ENCODE measurements at regions not wholly inside any gene's neighbourhood (a gene's known extent, or its start where the extent isn't known, plus 50 kb on each side); places are given as distances from the start of the nearest gene placed in this dataset.

DNA sequence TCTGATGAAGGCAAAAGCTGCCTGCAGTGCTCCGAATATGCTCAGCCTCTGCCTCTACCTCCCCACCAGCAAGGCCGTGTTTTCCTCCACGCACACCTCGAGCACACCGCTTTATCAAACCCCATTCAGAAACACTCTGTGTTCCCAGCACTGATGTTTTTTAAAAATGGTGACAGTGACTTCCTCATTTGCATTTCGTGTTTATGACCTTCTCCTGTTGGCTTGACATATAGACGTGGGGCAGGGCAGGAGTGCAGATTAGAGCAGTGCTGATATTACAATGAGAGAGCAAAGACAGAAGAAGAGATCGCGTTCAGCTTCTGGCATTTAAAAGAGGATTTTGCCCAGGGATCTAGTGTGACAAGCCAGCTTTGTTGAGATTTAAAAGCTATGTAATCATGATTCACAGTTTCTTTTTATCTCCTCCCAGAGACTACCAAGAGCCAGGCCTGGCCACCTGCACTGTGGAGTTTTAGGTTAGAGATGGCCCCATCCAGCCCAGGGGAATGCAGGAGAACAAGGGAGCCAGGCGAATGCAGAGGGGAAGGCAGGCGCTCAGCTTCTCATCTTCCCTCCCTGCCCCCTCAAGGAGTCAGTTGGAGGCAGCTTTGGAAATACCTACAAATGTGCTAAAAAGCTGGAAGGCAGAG lies 61.5 kb upstream of the NEDD4L start:
- no peak for DNase-seq
- Mint-ChIP-seq H3K4me3 (ENCODE audit: unreplicated experiment) (no peak overlapping the region), H3K4me1 (ENCODE audit: low read depth, unreplicated experiment) (peaks cover 5% of the 10 kb centered on the region), H3K36me3 (ENCODE audit: unreplicated experiment) (no peaks in the 10 kb centered on the region), H3K9me3 (ENCODE audit: unreplicated experiment) (peaks cover 1% of the 10 kb centered on the region), H3K27me3 (ENCODE audit: unreplicated experiment) (peaks cover 3% of the 10 kb centered on the region), H3K27ac (ENCODE audit: unreplicated experiment) (no peak overlapping the region)
- TF ChIP-seq, protein P1, sequence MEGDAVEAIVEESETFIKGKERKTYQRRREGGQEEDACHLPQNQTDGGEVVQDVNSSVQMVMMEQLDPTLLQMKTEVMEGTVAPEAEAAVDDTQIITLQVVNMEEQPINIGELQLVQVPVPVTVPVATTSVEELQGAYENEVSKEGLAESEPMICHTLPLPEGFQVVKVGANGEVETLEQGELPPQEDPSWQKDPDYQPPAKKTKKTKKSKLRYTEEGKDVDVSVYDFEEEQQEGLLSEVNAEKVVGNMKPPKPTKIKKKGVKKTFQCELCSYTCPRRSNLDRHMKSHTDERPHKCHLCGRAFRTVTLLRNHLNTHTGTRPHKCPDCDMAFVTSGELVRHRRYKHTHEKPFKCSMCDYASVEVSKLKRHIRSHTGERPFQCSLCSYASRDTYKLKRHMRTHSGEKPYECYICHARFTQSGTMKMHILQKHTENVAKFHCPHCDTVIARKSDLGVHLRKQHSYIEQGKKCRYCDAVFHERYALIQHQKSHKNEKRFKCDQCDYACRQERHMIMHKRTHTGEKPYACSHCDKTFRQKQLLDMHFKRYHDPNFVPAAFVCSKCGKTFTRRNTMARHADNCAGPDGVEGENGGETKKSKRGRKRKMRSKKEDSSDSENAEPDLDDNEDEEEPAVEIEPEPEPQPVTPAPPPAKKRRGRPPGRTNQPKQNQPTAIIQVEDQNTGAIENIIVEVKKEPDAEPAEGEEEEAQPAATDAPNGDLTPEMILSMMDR (IDR thresholded peaks at IDR 0.05; ENCODE audit: partially characterized antibody, unreplicated experiment) = no peak

DNA sequence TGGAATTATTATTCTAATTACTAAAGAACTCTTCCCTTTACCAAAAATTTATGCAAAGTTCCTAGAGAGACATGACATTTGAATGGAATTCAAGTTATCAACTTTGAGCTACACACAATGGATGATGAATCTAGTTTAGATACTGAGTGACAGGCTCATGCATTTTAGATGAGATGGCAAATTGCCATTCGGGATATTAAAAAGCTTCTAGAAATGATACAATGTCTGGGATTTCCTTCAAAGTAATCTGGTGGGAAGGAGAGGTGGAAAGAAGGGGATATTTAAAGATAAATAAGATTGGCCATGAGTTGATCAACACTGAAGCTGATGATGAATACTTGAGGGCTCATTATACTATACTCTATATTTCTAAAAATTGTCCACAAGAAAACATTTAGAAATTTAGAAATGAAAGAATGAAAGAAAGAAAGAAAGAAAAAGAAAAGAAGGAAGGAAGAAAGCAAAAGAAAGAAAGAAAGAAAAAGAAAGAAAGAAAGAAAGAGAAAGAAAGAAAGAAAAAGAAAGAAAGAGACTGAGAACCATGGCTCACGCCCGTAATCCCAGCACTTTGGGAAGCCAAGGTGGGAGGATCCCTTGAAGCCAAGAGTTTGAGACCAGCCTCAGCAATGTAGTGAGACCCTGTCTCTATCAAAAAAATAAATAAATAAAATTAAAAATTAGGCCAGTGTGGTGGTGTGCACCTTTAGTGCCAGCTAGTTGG lies 62.6 kb upstream of the NEDD4L start:
- Mint-ChIP-seq H3K4me1 (ENCODE audit: low read depth, unreplicated experiment) (peaks cover 5% of the 10 kb centered on the region), H3K36me3 (ENCODE audit: unreplicated experiment) (no peaks in the 10 kb centered on the region), H3K9me3 (ENCODE audit: unreplicated experiment) (peaks cover 1% of the 10 kb centered on the region), H3K27ac (ENCODE audit: unreplicated experiment) (no peak overlapping the region), H3K4me3 (ENCODE audit: unreplicated experiment) (no peak overlapping the region), H3K27me3 (ENCODE audit: unreplicated experiment) (peaks cover 3% of the 10 kb centered on the region)
- TF ChIP-seq, protein P1 (IDR thresholded peaks at IDR 0.05; ENCODE audit: partially characterized antibody, unreplicated experiment) = no peak
- no peak for DNase-seq

DNA sequence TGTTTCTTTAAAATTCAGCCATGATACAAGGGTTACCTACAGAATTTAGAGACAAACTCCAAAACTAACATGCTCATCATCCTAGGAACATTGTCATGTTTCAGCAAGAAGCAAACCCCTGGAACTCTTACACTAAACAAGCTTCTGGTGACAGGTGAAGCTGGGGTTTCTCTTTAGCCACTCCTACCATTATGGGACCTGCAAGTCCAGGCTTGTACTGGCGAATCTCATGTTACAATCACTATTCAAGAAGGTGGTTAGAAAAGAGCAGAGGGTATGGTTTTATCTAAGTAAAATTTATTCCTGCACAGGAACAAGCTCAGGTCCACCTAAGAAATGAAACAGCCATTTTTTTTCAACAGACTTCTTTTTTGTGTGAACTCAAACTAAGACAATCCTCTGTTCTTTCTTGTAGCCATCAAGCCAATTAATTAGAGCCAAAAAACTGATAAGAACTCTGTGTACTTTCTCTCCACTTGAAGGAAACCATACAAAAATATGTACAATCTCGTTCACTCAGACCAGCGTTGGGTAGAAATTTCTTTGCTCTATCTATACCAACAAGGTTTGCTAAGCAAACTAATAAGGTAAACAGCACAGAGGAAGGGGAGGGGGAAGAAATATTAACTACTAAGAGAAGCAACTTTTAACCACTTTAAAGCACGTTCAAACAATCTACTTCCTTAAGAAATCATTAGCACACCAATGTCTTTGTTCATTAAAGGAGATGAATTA lies 63.3 kb upstream of the NEDD4L start:
- peaks cover 3% of the 10 kb centered on the region for H3K27me3 Mint-ChIP-seq (ENCODE audit: unreplicated experiment)
- H3K36me3 Mint-ChIP-seq (ENCODE audit: unreplicated experiment) = no peaks in the 10 kb centered on the region
- H3K27ac Mint-ChIP-seq (ENCODE audit: unreplicated experiment) = no peak overlapping the region
- TF ChIP-seq, protein P1 (IDR thresholded peaks at IDR 0.05; ENCODE audit: partially characterized antibody, unreplicated experiment) = no peak
- peaks cover 1% of the 10 kb centered on the region for H3K9me3 Mint-ChIP-seq (ENCODE audit: unreplicated experiment)
- no peak for DNase-seq
- peaks cover 6% of the 10 kb centered on the region for H3K4me1 Mint-ChIP-seq (ENCODE audit: low read depth, unreplicated experiment)
- no peak overlapping the region for H3K4me3 Mint-ChIP-seq (ENCODE audit: unreplicated experiment)

DNA sequence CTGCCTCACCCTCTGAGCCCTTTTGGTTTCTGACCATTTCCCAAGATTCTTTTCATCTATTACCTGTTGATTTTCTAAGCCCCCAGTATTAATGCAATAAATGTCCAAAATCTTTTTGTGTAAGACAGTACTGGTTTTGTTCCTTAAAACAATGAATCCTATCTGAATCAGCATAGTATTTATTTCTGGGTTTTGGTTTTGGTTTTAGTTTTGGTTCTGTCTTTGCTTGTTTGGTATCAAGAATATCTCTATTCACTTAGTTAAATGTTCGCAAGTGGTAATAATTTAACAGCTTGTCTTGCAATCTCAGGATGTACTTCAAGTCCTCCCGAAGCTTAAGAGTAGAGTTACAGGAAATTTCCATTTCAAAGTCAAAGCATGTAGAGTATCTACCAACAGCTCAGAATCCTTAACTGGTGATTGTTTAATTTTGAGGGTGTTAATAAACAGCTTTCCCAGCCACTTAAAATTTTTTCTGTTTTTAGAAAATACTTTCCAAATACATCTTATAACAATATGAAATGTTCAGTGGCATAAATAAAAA lies 67.7 kb upstream of the NEDD4L start:
- H3K4me1 Mint-ChIP-seq (ENCODE audit: low read depth, unreplicated experiment) = peaks cover 2% of the 10 kb centered on the region
- H3K9me3 Mint-ChIP-seq (ENCODE audit: unreplicated experiment) = no peaks in the 10 kb centered on the region
- TF ChIP-seq, protein P1 (IDR thresholded peaks at IDR 0.05; ENCODE audit: partially characterized antibody, unreplicated experiment) = no peak
- H3K27me3 Mint-ChIP-seq (ENCODE audit: unreplicated experiment) = no peaks in the 10 kb centered on the region
- no peak overlapping the region for H3K27ac Mint-ChIP-seq (ENCODE audit: unreplicated experiment)
- H3K36me3 Mint-ChIP-seq (ENCODE audit: unreplicated experiment) = no peaks in the 10 kb centered on the region
- no peak for DNase-seq
- no peak overlapping the region for H3K4me3 Mint-ChIP-seq (ENCODE audit: unreplicated experiment)

All from glutamatergic neuron (in vitro differentiated cells).